GM21723 (cell line): ENCODE measurements at regions not wholly inside any gene's neighbourhood (a gene's known extent, or its start where the extent isn't known, plus 50 kb on each side); places are given as distances from the start of the nearest gene placed in this dataset.

Experiments
- ATAC-seq: cut with Tn5 transposase; IDR thresholded peaks from one replicate; pipeline ENCODE4 v1.9.1; 2021; ENCODE audit warnings: mild to moderate bottlenecking, moderate library complexity; ENCODE audit not compliant: unreplicated experiment

- no peak for ATAC-seq
Observed at GRCh38 chr7:118298771-118299170, 74.3 kb downstream of the ANKRD7 start.

- no peak for ATAC-seq
Observed at GRCh38 chr7:118300177-118300576, 75.7 kb downstream of the ANKRD7 start.

GRCh38 chr7:118304100-118304499, 79.6 kb downstream of the ANKRD7 start:
- no peak for ATAC-seq

GRCh38 chr7:118305671-118306070, 81.2 kb downstream of the ANKRD7 start:
- no peak for ATAC-seq

GRCh38 chr7:118306771-118307170, 82.3 kb downstream of the ANKRD7 start:
- ATAC-seq, result no peak

- ATAC-seq, result peak; percentile 85
Observed at GRCh38 chr7:118311121-118311836, 86.8 kb downstream of the ANKRD7 start.

- ATAC-seq, result peak; percentile 50
Observed at GRCh38 chr7:118312051-118312450, 87.5 kb downstream of the ANKRD7 start.

GRCh38 chr7:118312966-118313365, 88.5 kb downstream of the ANKRD7 start:
- ATAC-seq, result peak; percentile 56

GRCh38 chr7:118324790-118325449, 100.4 kb downstream of the ANKRD7 start:
- no peak for ATAC-seq

GRCh38 chr7:118325450-118325808, 100.9 kb downstream of the ANKRD7 start:
- ATAC-seq, result no peak

- no peak for ATAC-seq
Observed at GRCh38 chr7:118327174-118327573, 102.7 kb downstream of the ANKRD7 start.

GRCh38 chr7:118328505-118329211, 104.2 kb downstream of the ANKRD7 start:
- no peak for ATAC-seq

GRCh38 chr7:118330388-118330787, 105.9 kb downstream of the ANKRD7 start:
- ATAC-seq, result no peak

GRCh38 chr7:118346748-118347147, 122.2 kb downstream of the ANKRD7 start:
- ATAC-seq, result no peak

- ATAC-seq, result no peak
Observed at GRCh38 chr7:118349604-118350003, 125.1 kb downstream of the ANKRD7 start.

- no peak for ATAC-seq
Observed at GRCh38 chr7:118350260-118350659, 125.8 kb downstream of the ANKRD7 start.

GRCh38 chr7:118352867-118353453, 128.5 kb downstream of the ANKRD7 start:
- peak; percentile 65 for ATAC-seq

- ATAC-seq, result no peak
Observed at GRCh38 chr7:118366363-118366762, 141.9 kb downstream of the ANKRD7 start.

- ATAC-seq, result no peak
Observed at GRCh38 chr7:118368958-118369357, 144.5 kb downstream of the ANKRD7 start.

- ATAC-seq, result no peak
Observed at GRCh38 chr7:118369987-118370386, 145.5 kb downstream of the ANKRD7 start.

GRCh38 chr7:118372530-118372929, 148.0 kb downstream of the ANKRD7 start:
- peak; percentile 51 for ATAC-seq

- ATAC-seq, result no peak
Observed at GRCh38 chr7:118389629-118390028, 165.1 kb downstream of the ANKRD7 start.
